ENCODE measurements at regions not wholly inside any gene's neighbourhood (a gene's known extent, or its start where the extent isn't known, plus 50 kb on each side); places are given as distances from the start of the nearest gene placed in this dataset.
"Not testable (repeated sequence)": the region's sequence is repeated elsewhere in the genome, so short reads cannot be mapped to it uniquely, and the experiment has no call there.

- ATAC-seq, result no peak
Measured at GRCh38 chr6:141403103-141403502, 729.6 kb upstream of the GJE1 start.

GRCh38 chr6:141402489-141402888 is 730.2 kb upstream of the GJE1 start:
- ATAC-seq, result no peak
- no peak for DNase-seq (ENCODE audit: low spot score)

More at GRCh38 chr6:141403103-141403502, 729.6 kb upstream of the GJE1 start:
- DNase-seq (ENCODE audit: low spot score), result no peak

- no peak for DNase-seq (ENCODE audit: low spot score)
- ATAC-seq, result no peak
Measured at GRCh38 chr6:141401851-141402250, 730.9 kb upstream of the GJE1 start.

- no peak for DNase-seq (ENCODE audit: low spot score)
- ATAC-seq, result no peak
Measured at GRCh38 chr6:141401168-141401567, 731.6 kb upstream of the GJE1 start.

- no peak for DNase-seq (ENCODE audit: low spot score)
- peak; percentile 31 for ATAC-seq
Measured at GRCh38 chr6:141398949-141399348, 733.8 kb upstream of the GJE1 start.

- no peak for DNase-seq (ENCODE audit: low spot score)
- no peak for ATAC-seq
Measured at GRCh38 chr6:141395443-141396008, 737.2 kb upstream of the GJE1 start.

- no peak for DNase-seq (ENCODE audit: low spot score)
- ATAC-seq, result no peak
Measured at GRCh38 chr6:141394565-141395051, 738.1 kb upstream of the GJE1 start.

GRCh38 chr6:141394125-141394536 is 738.6 kb upstream of the GJE1 start:
- no peak for DNase-seq (ENCODE audit: low spot score)
- ATAC-seq, result no peak

GRCh38 chr6:141393405-141394124 is 739.2 kb upstream of the GJE1 start:
- DNase-seq (ENCODE audit: low spot score) (no peak), ATAC-seq (no peak)

GRCh38 chr6:141391135-141391534 is 741.6 kb upstream of the GJE1 start:
- not testable (repeated sequence) for DNase-seq (ENCODE audit: low spot score); ATAC-seq

- DNase-seq (ENCODE audit: low spot score) (no peak), ATAC-seq (no peak)
Measured at GRCh38 chr6:141388666-141389065, 744.1 kb upstream of the GJE1 start.

- ATAC-seq (no peak), DNase-seq (ENCODE audit: low spot score) (no peak)
Measured at GRCh38 chr6:141370438-141370837, 762.3 kb upstream of the GJE1 start.

GRCh38 chr6:141366796-141367195 is 765.9 kb upstream of the GJE1 start:
- not testable (repeated sequence) for DNase-seq (ENCODE audit: low spot score); ATAC-seq

- DNase-seq (ENCODE audit: low spot score) (no peak), ATAC-seq (no peak)
Measured at GRCh38 chr6:141364694-141365093, 768.0 kb upstream of the GJE1 start.

GRCh38 chr6:141364232-141364631 is 768.5 kb upstream of the GJE1 start:
- ATAC-seq (no peak), DNase-seq (ENCODE audit: low spot score) (no peak)

GRCh38 chr6:141361559-141361958 is 771.2 kb upstream of the GJE1 start:
- DNase-seq (ENCODE audit: low spot score) (no peak), ATAC-seq (no peak)

- DNase-seq (ENCODE audit: low spot score), result no peak
- peak; percentile 22 for ATAC-seq
Measured at GRCh38 chr6:141359953-141360352, 772.8 kb upstream of the GJE1 start.

- ATAC-seq (peak; percentile 16), DNase-seq (ENCODE audit: low spot score) (no peak)
Measured at GRCh38 chr6:141354191-141354955, 778.4 kb upstream of the GJE1 start.

- ATAC-seq, result no peak
- no peak for DNase-seq (ENCODE audit: low spot score)
Measured at GRCh38 chr6:141351721-141352120, 781.0 kb upstream of the GJE1 start.

GRCh38 chr6:141349710-141350109 is 783.0 kb upstream of the GJE1 start:
- no peak for ATAC-seq
- no peak for DNase-seq (ENCODE audit: low spot score)

GRCh38 chr6:141347906-141348492 is 784.7 kb upstream of the GJE1 start:
- ATAC-seq (no peak), DNase-seq (ENCODE audit: low spot score) (no peak)

All from left lobe of liver (tissue), 2 donors.